Breast epithelium (tissue), 3 donors: ENCODE measurements at regions not wholly inside any gene's neighbourhood (a gene's known extent, or its start where the extent isn't known, plus 50 kb on each side); places are given as distances from the start of the nearest gene placed in this dataset.

ENCODE experiments used
- POLR2A ChIP-seq: fragments of 450-650 bp; IDR thresholded peaks from one replicate; pipeline ENCODE4 v1.6.1; 2016; ENCODE audit warnings: antibody characterized with exemption, mild to moderate bottlenecking, moderate library complexity
- POLR2AphosphoS5 ChIP-seq, 3 donors: sonication (generic); formaldehyde crosslinking; IDR thresholded peaks; one replicate each; pipeline ENCODE4 v1.6.1; 2017; ENCODE audit warnings: antibody characterized with exemption in 3 of 3
- TF ChIP-seq, protein P1 (sequence below), 3 donors: fragments of 450-650 bp; IDR thresholded peaks; one replicate each; pipeline ENCODE4 v1.5.1; 2016 to 2017; ENCODE audit warnings: antibody characterized with exemption in 3 of 3, mild to moderate bottlenecking in 3 of 3, moderate library complexity in 3 of 3

DNA sequence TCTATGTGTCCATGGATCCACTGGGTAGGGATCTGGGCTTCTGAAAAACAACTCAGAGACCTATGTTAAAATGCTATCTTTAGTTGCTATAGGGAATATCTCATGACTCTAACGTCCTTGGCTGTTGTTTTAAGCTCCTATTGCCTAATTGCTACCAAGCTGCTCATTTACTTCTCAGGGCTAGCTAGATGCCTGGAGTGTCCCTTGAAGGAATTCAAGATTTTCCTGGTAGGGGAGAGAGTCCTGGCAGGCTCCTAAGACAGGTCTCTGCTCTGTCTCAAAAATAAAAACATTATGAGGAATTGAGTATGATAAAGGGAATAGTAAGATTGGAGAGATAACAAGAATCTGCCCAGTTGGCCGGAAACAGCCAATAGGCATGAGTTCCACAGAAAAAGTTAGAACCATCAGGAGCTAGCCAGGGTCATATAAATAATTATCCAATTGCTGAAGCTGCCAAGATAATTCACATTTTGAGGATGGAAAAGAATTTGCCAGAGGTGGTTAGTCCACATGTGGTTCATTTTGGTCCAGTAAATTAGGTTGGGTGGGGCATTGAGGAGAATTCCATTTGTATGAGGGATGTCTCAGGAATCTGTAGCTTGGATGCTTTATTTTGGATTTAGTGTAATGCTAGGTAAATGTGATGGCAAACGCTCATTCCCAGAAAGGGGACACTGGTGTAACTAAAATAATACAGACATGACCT, 362.7 kb upstream of the VSTM2A start:
- TF ChIP-seq POLR2AphosphoS5 (IDR thresholded peaks at IDR 0.05) = no peak
- TF ChIP-seq, protein P1, sequence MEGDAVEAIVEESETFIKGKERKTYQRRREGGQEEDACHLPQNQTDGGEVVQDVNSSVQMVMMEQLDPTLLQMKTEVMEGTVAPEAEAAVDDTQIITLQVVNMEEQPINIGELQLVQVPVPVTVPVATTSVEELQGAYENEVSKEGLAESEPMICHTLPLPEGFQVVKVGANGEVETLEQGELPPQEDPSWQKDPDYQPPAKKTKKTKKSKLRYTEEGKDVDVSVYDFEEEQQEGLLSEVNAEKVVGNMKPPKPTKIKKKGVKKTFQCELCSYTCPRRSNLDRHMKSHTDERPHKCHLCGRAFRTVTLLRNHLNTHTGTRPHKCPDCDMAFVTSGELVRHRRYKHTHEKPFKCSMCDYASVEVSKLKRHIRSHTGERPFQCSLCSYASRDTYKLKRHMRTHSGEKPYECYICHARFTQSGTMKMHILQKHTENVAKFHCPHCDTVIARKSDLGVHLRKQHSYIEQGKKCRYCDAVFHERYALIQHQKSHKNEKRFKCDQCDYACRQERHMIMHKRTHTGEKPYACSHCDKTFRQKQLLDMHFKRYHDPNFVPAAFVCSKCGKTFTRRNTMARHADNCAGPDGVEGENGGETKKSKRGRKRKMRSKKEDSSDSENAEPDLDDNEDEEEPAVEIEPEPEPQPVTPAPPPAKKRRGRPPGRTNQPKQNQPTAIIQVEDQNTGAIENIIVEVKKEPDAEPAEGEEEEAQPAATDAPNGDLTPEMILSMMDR (IDR thresholded peaks at IDR 0.05) = no peak
- no peak for TF ChIP-seq POLR2A
